HG03460 (cell line): ENCODE measurements at regions not wholly inside any gene's neighbourhood (a gene's known extent, or its start where the extent isn't known, plus 50 kb on each side); places are given as distances from the start of the nearest gene placed in this dataset.

Experiments used
- ATAC-seq: cut with Tn5 transposase; IDR thresholded peaks from one replicate; pipeline ENCODE4 v1.9.1; 2021; ENCODE audit not compliant: unreplicated experiment

DNA sequence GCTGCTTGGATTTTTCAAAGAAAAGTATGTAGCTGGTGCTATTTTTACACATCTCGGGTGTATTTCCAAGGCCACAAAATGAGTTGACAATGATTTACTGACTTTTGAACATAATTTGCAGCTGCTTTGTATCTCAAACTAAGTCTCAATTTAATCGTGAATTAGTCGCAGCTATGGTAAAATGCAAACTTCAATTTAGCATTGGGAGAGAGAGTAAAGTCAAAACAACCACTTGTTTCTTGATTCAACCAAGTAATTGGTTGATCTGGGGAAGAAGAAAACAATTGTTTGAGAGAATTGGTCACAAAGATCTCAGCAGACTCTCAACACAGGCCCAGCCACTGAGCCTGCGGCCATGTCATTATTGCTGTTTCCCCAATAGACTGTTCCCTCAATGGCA is 75.0 kb upstream of the DYRK2 start:
- ATAC-seq: no peak

DNA sequence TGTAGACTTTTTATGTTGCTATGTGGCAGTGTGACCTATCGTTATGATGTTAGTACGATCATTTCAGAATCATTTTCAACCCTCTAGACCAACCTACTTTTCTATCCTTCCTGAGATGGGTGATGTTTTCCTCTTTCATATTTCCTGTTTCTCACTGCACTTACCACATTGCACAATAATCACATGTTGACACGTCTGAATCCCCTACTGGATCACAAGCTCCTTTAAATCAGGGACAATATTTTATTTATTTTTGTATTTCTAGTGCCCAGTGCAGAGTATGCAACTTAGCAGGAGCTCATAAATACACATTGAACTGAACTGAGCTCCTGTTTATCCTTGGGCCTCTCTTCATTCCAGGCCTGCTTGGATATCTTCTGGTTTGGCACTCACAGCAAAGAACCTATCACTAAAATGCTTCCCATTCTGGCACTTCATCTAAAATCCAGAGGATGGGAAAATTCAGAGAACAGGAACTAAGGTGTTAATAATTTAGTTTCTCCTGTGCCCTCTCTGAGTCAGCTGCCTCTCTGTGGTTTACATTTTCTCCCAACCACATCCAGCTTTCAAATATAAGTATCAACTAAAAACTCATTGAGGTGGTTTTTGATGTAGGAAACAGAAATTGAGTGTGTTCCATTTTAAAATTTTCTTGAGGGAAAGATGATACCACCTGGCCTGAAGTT is 69.4 kb upstream of the DYRK2 start:
- no peak for ATAC-seq

DNA sequence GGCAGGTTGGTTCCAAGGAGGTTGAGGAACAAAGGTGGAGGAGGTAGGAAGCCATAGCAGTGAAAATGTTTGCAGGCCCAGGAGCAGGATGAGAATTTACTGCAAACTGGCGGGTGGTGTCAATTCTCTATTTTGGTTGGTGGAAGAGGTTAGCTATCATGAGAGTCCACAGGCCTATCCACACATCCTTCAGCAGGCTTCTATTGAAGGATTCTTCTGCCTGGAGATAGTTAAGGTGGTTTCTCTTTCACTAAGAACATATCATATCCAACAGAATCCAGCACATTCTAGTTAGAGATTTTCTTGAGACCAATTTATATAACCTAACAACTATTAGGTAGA is 68.9 kb upstream of the DYRK2 start:
- ATAC-seq: no peak

DNA sequence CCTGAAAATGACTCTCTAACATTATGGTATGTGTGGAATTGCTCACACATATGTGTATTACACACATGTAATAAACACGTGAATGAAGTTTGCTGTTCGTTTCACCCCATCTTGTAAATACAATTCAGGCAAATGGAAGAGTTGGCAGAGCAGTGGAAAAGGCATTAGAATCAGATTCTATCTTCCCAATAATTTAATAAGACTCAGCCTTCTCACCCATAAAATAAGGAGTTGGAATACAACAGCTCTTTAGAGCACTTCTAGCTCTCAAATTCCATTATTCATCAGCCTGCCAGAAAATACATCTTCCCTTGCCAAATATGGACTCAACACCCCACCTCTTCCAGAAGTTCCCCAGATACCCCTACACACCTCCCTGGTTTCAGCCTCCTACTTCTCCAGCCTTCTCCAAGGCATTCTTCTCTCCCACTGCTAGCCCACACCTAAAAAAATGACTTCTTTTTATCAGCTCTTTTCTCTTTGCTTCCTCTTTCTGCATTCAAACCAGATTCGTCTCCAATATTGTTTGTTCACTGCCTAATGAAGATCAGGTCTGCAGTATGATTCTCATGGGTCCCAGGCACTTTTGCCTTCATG is 66.2 kb upstream of the DYRK2 start:
- ATAC-seq: no peak

DNA sequence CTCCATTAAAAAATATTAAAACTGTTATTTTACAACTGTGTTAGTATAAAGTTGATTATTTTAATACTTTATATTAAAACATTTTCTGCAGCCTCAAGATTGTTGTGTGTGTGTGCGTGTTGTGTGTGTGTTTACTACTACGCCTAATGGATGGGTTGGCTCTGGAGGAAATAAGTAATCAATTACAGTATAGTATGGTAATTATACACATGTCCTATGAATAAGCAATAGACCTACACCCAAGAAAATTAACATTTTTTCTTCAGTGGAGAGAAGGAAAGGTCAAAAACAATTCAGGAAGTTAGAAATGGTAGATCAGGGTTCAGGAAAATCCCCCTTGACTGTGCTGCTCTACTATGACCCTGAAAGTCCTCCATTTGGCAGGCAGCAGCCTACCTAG is 65.7 kb upstream of the DYRK2 start:
- no peak for ATAC-seq

DNA sequence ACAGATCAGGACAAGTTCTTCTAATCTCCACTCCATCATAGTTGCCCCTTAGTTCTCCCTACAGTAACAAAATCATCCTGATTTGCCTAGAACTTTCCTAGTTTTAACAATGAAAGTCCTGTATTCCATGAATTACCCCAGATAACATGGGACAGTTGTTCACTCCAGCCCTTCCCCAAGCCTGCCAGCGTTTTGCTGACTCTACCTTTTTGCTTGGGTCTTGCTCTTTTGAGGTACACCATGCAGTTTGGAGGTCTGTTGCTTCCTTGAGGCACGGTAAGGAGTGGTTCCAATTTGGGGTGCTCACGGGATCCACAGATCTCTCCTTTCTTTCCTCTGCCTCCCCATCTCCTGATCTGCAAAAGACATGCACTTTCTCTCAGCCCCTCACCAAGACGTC is 61.6 kb upstream of the DYRK2 start:
- no peak for ATAC-seq

DNA sequence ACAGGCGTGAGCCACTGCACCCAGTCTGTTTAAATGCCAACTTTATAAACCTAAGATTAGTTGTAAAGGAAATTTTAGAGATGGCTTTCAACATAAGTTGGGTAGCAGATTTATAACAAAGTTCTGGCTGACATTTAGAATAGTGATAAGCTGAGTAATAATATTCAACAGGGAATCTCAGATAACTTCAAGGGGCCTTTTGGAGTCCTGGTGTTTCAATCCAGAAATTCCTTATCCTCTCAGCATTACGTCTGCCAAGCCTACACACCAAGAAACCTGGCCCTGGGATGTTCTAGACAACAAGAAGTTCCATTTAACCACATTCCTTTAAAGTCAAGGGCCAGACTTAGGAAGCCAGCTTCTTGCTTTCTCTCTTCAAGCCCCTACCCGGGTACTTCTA is 59.5 kb upstream of the DYRK2 start:
- ATAC-seq: no peak

DNA sequence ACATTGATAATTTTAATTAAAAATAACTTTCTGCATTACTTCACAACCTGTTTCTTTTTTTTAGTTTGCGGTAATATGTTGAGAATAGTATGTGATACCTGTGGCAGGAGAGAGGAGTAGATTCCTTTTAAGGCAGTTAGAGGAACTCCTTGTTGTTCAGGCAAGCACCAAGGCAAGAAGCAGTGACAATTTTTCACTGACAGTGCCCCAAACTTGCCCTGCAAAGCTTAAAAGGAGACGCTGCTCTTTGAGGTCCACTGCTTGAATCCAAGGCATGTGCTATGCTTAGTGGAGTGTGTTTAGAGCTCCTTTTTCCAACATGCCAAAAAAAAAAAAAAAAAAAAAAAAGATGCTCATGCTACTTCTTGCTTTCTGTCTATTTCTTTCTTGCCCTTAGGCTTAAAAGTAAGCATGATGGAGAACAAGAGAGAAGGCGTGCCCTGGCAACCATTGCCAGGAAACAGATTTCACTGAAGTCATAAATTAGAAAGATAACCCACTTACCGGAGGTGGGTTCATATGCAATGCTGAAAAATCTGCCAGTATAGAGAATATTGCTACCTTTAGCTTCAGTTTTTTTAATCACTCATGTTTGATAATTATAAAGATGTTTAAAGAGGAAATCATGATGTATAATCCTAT is 58.3 kb upstream of the DYRK2 start:
- ATAC-seq: no peak

DNA sequence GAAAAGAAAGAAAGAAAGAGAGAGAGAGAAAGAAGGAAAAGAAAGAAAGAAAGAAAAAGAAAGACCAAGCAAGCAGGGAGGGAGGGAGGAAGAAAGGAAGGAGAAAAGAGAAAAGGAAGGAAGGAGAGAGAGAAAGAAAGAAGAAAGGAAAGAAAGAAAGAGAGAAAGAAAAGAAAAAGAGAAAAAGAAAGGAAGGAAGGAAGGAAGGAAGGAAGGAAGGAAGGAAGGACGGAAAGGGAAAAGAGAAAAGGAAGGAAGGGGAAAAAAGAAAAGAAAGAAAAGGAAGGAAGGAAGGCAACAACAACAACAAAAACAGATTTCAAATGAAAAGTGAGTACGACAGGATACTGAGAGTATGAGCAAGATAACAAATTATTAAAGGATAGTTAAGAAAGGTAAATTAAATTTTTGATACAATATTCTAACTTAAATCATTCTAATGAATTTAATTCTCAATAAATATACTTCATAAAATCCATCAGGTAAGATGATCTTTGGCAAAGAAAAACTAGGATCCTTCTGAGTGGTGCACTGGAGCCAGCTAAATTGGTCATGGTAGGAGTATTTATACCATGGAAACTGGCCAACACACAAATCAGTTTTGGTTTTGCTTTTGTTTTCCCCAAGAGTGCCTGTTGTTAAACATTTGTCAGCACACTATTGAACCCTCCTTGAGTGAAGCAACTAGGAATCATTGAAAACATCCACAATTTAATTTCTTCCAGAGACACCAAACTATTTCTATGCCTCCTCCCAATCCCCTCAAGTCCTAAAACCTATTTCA is 56.1 kb upstream of the DYRK2 start:
- ATAC-seq: peak; percentile 94

DNA sequence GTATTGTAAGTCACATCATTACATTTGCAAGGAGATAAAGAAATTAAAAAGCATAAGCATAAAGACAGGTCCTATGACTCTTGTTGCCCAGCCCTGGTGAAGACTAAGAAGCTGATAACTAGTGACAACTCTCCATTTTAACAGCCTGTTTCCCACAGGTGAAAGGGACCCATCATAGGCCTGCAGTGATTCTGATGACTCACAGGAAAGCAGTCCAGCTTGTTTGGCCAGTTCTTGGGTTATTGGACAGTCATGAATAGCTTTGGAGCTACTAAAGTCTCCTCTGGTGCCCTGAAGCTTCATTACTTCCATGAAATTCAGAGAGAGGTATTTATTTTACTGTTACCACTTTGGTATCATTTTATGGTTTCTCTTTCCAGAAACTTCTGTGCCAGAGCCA is 55.5 kb upstream of the DYRK2 start:
- ATAC-seq: peak; percentile 12

DNA sequence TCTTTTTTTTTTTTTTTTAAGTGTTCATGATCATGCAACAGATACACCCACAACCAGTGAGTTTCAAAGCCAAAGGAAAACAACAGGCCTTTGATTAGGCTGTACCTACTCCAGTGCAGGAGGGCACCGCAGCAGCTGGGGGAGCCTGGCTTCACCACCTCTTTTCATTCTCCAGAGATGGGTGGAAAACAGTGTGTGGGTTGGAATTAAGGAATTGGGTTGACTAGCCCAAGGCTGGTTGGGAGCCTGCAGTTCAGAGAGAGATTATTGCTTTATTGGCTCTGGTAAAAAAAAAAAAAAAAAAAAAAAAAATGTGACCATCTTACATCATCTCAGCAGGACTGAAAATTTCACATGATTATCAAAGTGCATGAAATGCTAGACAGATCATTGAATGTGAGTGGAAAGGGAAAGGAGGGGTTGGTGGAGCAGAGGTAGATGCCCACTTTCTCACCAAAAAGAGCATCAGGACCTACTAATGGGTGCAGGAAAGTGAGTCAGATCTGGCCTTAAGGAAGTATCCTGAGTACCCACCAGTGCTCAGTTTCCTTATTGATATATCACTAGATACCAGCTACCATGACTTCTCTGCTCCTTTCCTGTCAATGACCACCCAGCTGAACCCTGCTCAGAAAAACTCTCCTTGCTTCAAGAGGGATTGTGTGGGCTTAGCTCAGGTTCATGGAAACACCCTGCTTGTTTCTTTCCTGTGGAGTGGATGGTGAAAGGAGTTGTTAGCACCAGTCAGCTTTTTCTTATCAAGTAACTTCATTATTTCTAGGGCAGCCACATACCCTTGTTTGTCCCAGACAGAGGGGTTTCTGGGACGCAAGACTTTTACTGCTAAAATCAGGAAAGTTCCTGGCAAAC is 54.8 kb upstream of the DYRK2 start:
- ATAC-seq: no peak

DNA sequence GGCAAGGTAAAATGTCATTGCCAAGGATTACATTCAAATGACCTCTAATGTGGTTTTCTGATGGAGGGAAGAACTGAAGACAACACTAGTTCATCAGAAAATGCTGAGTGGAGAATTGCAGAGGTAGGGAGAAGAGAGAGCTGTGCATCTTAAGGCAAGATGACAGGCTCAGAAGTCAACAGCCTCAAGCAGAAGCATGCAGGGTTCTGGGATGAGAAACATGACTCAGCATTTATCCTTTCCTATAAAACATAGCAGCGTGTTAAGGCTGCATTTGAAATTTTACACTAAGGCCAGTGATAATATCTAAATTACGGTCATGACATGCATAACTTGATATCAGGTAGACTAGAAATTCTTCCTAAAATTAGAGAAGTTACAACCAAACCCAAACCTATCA is 53.7 kb upstream of the DYRK2 start:
- ATAC-seq: no peak

DNA sequence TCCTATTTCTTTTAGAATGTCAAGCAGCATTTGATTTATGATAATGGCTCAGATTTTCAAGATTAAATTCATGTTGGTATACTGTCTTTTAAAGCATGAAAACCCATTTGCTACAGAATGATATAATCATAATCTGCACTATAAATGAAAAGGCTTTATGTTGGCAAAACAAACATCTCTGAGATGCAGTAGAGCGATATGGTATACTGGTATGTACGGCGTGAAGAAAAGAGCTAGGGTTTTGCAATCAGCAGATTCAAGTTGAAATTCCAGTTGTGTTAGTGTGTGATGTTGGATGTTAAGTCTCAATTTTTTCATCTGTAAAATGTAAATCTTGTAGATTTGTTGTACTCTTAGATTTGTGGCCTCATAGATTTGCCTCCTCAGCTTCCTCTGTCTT is 53.2 kb upstream of the DYRK2 start:
- no peak for ATAC-seq

DNA sequence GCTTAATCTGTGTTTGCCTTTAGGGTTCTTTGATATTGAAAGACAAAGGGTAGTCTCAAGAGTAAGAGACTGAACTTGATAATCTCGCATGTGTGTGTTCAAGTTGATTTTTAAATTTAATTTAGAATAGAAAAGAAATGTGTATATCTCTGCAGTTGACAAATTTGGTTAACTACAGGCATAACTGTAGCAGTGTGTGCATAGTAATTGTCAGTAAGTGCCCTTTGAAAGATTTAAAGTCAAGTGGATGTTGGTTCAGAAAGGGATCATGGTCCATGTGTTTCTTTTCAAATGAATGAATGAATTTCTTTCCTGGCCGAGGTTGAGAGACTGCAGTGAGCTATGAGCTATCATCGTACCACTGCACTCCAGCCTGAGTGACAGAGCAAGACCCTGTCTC is 49.9 kb upstream of the DYRK2 start:
- no peak for ATAC-seq
